Loucy (cell line): ENCODE measurements at regions not wholly inside any gene's neighbourhood (a gene's known extent, or its start where the extent isn't known, plus 50 kb on each side); places are given as distances from the start of the nearest gene placed in this dataset.

Experiments used
- EZH2phosphoT487 ChIP-seq: fragments of 200-600 bp; IDR thresholded peaks from 2 replicates; pipeline ENCODE4 v1.6.1; 2018; ENCODE audit warnings: antibody characterized with exemption, mild to moderate bottlenecking, moderate library complexity, borderline replicate concordance
- TF ChIP-seq, protein P1 (sequence below): fragments of 200-600 bp; sonication (generic); conservative IDR thresholded peaks from 2 replicates; pipeline ENCODE4 v1.5.1; 2014; ENCODE audit warnings: mild to moderate bottlenecking, antibody characterized with exemption, low read length

DNA sequence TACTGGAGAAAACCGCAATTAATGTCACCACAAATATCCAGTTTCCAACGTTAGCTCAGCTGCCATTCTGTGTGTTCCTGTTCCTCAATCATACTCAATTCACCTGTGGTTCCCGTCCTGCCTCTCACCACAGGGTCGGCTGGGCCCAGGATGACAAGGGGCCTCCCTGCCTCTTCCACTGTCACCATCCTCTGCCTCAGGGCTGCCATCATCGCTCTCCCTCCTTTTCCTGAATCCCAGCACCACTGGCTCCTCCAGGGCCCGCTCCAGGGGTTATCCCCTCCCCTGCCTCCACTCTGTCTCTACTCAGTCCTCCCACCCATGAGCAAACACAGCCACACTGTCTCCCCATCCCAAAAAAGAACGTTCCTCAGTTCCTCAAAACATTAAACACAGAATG, 170.9 kb upstream of the NSMCE3 start:
- TF ChIP-seq, protein P1, sequence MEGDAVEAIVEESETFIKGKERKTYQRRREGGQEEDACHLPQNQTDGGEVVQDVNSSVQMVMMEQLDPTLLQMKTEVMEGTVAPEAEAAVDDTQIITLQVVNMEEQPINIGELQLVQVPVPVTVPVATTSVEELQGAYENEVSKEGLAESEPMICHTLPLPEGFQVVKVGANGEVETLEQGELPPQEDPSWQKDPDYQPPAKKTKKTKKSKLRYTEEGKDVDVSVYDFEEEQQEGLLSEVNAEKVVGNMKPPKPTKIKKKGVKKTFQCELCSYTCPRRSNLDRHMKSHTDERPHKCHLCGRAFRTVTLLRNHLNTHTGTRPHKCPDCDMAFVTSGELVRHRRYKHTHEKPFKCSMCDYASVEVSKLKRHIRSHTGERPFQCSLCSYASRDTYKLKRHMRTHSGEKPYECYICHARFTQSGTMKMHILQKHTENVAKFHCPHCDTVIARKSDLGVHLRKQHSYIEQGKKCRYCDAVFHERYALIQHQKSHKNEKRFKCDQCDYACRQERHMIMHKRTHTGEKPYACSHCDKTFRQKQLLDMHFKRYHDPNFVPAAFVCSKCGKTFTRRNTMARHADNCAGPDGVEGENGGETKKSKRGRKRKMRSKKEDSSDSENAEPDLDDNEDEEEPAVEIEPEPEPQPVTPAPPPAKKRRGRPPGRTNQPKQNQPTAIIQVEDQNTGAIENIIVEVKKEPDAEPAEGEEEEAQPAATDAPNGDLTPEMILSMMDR, result no peak
- TF ChIP-seq EZH2phosphoT487, result no peak
